ENCODE measurements at regions not wholly inside any gene's neighbourhood (a gene's known extent, or its start where the extent isn't known, plus 50 kb on each side); places are given as distances from the start of the nearest gene placed in this dataset.

DNA sequence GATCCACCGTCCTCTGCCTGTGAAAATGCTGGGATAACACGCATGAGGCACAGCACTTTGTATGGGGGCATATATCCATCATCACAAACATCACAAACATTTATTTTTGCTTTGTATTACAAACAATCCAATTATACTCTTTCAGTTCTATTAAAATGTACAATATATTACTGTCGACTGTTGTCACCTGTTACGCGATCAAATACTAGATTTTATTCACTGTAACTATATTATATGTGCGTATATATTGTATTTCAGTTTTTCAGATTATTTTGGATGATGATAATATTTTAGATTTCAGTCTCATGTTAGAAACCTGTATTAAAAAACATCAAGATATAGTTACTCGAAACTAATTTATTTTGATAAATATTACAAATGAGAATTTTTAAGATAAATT, 998.3 kb downstream of the EFNB2 start:
- DNase-seq, result no peak
- no peaks in the 10 kb centered on the region for H3K36me3 ChIP-seq
- H3K27me3 ChIP-seq, result no peaks in the 10 kb centered on the region
- H3K9me3 ChIP-seq, result no peaks in the 10 kb centered on the region
- intact Hi-C loops (cut with DNase I), result no loop called here
- TF ChIP-seq, protein P1, sequence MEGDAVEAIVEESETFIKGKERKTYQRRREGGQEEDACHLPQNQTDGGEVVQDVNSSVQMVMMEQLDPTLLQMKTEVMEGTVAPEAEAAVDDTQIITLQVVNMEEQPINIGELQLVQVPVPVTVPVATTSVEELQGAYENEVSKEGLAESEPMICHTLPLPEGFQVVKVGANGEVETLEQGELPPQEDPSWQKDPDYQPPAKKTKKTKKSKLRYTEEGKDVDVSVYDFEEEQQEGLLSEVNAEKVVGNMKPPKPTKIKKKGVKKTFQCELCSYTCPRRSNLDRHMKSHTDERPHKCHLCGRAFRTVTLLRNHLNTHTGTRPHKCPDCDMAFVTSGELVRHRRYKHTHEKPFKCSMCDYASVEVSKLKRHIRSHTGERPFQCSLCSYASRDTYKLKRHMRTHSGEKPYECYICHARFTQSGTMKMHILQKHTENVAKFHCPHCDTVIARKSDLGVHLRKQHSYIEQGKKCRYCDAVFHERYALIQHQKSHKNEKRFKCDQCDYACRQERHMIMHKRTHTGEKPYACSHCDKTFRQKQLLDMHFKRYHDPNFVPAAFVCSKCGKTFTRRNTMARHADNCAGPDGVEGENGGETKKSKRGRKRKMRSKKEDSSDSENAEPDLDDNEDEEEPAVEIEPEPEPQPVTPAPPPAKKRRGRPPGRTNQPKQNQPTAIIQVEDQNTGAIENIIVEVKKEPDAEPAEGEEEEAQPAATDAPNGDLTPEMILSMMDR (IDR thresholded peaks at IDR 0.05), result no peak
- TF ChIP-seq POLR2A (IDR thresholded peaks at IDR 0.05), result no peak
- no peak overlapping the region for H3K27ac ChIP-seq
- 68 to 82% methylated on average over 7 of the region's 7 CpGs for WGBS, 2 donors
- H3K4me1 ChIP-seq, result no peaks in the 10 kb centered on the region
- no peak overlapping the region for H3K4me3 ChIP-seq (replicated peaks in 1 of 3)

DNA sequence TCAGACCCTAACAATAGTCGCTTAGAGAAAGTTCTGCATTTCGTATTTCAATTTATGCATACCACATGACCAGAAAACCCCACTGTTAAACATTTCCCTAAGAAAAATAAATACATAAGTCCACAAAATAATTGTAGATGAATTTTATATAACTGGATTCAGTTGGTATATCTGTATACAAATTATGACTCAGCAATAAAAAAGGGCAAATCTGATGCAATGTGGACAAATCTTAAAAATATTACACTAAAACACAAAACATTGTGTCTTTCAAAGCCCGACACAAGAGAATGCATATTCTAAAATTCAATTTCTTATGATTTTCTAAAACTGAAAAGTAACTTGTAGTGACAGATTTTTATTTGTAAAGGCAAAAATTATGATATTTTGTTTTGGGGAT, 1005.0 kb downstream of the EFNB2 start:
- Histone ChIP-seq H3K4me1 (no peaks in the 10 kb centered on the region), H3K36me3 (no peaks in the 10 kb centered on the region), H3K9me3 (no peaks in the 10 kb centered on the region), H3K4me3 (replicated peaks in 1 of 3) (no peak overlapping the region), H3K27me3 (no peaks in the 10 kb centered on the region), H3K27ac (no peak overlapping the region)
- 96 to 98% methylated on average over 3 of the region's 3 CpGs for WGBS, 2 donors
- no peak for TF ChIP-seq POLR2A (IDR thresholded peaks at IDR 0.05)
- TF ChIP-seq, protein P1 (IDR thresholded peaks at IDR 0.05), result no peak
- no peak for DNase-seq
- intact Hi-C loops (cut with DNase I), result no loop called here

DNA sequence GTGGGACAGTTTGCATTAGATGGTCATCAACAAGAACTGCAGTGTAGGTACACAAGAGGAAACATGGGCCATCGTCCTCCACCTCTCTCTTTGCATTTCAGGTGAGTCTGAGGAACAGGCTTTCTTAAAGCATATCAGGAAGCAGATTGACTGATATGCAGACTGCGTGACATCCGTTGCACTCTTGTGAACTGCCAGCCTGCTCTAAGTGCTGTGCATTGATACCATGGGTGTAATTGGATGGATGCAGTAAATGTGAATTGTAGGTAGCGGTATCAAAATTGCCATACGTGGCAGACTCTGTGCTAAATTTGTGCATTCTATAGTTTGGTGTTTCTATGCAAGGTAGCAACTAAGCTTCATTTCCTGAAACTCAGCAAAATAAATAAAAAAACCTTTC, 1008.3 kb downstream of the EFNB2 start:
- Histone ChIP-seq H3K27ac (no peak overlapping the region), H3K9me3 (no peaks in the 10 kb centered on the region), H3K4me3 (replicated peaks in 1 of 3) (no peak overlapping the region), H3K4me1 (no peaks in the 10 kb centered on the region), H3K27me3 (no peaks in the 10 kb centered on the region), H3K36me3 (no peaks in the 10 kb centered on the region)
- TF ChIP-seq, protein P1 (IDR thresholded peaks at IDR 0.05), result no peak
- TF ChIP-seq POLR2A (IDR thresholded peaks at IDR 0.05), result no peak
- intact Hi-C loops (cut with DNase I), result no loop called here
- 90 to 91% methylated on average over 5 of the region's 5 CpGs for WGBS, 2 donors
- no peak for DNase-seq

DNA sequence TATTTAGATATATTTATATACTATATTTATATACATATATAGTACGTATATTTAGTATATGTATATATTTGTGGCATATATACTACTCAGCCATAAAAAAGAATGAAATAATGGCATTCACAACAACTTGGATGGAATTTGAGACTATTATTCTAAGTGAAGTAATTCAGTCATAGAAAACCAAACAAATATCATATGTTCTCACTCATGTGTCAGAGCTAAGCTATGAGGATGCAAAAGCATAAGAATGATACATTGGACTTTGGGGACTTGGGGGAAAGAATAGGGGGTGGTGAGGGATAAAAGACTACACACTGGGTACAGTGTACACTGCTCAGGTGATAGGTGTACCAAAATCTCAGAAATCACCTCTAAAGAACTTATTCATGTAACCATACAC, 1015.7 kb downstream of the EFNB2 start:
- Histone ChIP-seq H3K27ac (no peak overlapping the region), H3K9me3 (no peaks in the 10 kb centered on the region), H3K27me3 (no peaks in the 10 kb centered on the region), H3K4me3 (replicated peaks in 1 of 3) (no peak overlapping the region), H3K4me1 (no peaks in the 10 kb centered on the region), H3K36me3 (no peaks in the 10 kb centered on the region)
- WGBS, 2 donors, result 0 to 46% methylated on average over 1 of the region's 1 CpG
- no peak for TF ChIP-seq POLR2A (IDR thresholded peaks at IDR 0.05)
- TF ChIP-seq, protein P1 (IDR thresholded peaks at IDR 0.05), result no peak
- no peak for DNase-seq
- intact Hi-C loops (cut with DNase I), result no loop called here

- H3K4me1 ChIP-seq, result no peaks in the 10 kb centered on the region
- H3K9me3 ChIP-seq, result no peaks in the 10 kb centered on the region
- DNase-seq, result no peak
- no peak for TF ChIP-seq POLR2A (IDR thresholded peaks at IDR 0.05)
- TF ChIP-seq, protein P1 (IDR thresholded peaks at IDR 0.05), result no peak
- H3K27ac ChIP-seq, result no peak overlapping the region
- intact Hi-C loops (cut with DNase I), result no loop called here
- H3K4me3 ChIP-seq (replicated peaks in 1 of 3), result no peak overlapping the region
- 94 to 95% methylated on average over 4 of the region's 4 CpGs for WGBS, 2 donors
- H3K36me3 ChIP-seq, result no peaks in the 10 kb centered on the region
- no peaks in the 10 kb centered on the region for H3K27me3 ChIP-seq
Observed at GRCh38 chr13:105518086-105518485, 1017.4 kb downstream of the EFNB2 start.

All from thyroid gland (tissue), 4 donors.